ENCODE measurements at regions not wholly inside any gene's neighbourhood (a gene's known extent, or its start where the extent isn't known, plus 50 kb on each side); places are given as distances from the start of the nearest gene placed in this dataset.

DNA sequence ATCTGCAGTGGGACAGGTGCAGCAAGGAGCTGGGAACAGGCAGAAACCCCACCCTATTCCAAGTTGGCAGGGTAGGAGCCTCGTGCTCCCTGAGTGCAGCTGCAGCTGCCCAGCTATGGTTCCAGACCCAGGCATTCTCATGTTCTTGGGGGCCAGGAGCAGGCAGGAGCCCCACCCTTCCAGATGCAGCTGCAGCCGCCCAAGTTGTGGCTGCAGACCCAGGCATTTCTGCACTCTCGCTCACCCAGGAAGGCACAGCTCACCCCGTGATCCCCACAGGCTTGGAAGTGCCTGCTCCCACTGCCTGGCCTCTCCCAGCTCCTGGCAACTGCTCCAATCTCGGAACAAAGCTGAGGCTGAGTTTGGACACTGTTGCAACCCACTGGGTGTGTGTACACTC lies 275.8 kb upstream of the ADRA1B start:
- ChIA-PET SMC1A (ENCODE audit: uncharacterized antibody, unreplicated experiment) (interaction anchor here (0.7 to 1.4 kb wide), 2 partner anchors 8 to 9 kb away, joined by 3 read pairs; no protein-coding TSS in a partner anchor), CTCF (no interaction called here), POLR2A (no interaction called here), RAD21 (ENCODE audit: unreplicated experiment) (no interaction called here)
- Histone ChIP-seq H3K9me3 (replicated peaks; ENCODE audit: control insufficient read depth, insufficient read depth, low read length) (no peaks in the 10 kb centered on the region; the same call in 2 of the 3 replicates), H3K4me2 (ENCODE audit: control insufficient read depth, insufficient read depth) (no peak overlapping the region), H3K36me3 (ENCODE audit: control insufficient read depth in 2 of 2, insufficient read depth in 2 of 2, low read length in 1 of 2) (no peaks in the 10 kb centered on the region), H4K20me1 (ENCODE audit: control insufficient read depth, insufficient read depth) (no peaks in the 10 kb centered on the region), H3K9ac (ENCODE audit: control insufficient read depth, insufficient read depth, low read length) (no peak overlapping the region), H3K27me3 (replicated peaks in 1 of 2; ENCODE audit: control insufficient read depth in 2 of 2, insufficient read depth in 2 of 2, low read length in 1 of 2) (no peaks in the 10 kb centered on the region; a peak in 1 of 4 replicates), H3K4me1 (ENCODE audit: control insufficient read depth, insufficient read depth, low read length) (no peaks in the 10 kb centered on the region), H3K27ac (ENCODE audit: control insufficient read depth, insufficient read depth) (no peak overlapping the region), H3K4me3 (no peak overlapping the region), H3K79me2 (ENCODE audit: control insufficient read depth, insufficient read depth, low read length) (no peaks in the 10 kb centered on the region), H2AFZ (ENCODE audit: control insufficient read depth, low read depth, low read length) (no peak overlapping the region)
- intact Hi-C loops (cut with micrococcal nuclease; ENCODE audit: unreplicated experiment): no loop called here
- ATAC-seq: no peak
- no peak for DNase-seq (ENCODE audit: low read depth, low spot score)
- FAIRE-seq: no peak
- in situ Hi-C loops (cut with MboI): no loop called here
- BruUV-seq (replicated peaks): no TSS peak
- 11% methylated on average over 5 of the region's 5 CpGs for WGBS (ENCODE audit: insufficient coverage, insufficient replicate concordance, low lambda C conversion rate, missing lambda C conversion rate)
- TF ChIP-seq HDAC6 (IDR thresholded peaks at IDR 0.05; ENCODE audit: unreplicated experiment): no peak
- no peak for TF ChIP-seq IRF5 (IDR thresholded peaks at IDR 0.05; ENCODE audit: borderline replicate concordance)
- no peak for TF ChIP-seq ATF7 (IDR thresholded peaks at IDR 0.05; ENCODE audit: low read depth)
- TF ChIP-seq PML (IDR thresholded peaks at IDR 0.05; ENCODE audit: low read length): no peak
- no peak for TF ChIP-seq HDGF (IDR thresholded peaks at IDR 0.05)
- no peak for TF ChIP-seq TCF3 (IDR thresholded peaks at IDR 0.05; ENCODE audit: borderline replicate concordance, insufficient read depth, low read depth, low read length)
- TF ChIP-seq NRF1 (conservative IDR thresholded peaks at IDR 0.05; ENCODE audit: low read depth, low read length): no peak
- TF ChIP-seq PAX5 (IDR thresholded peaks at IDR 0.05; ENCODE audit: borderline replicate concordance, low read depth, low read length): no peak
- no peak for TF ChIP-seq RFX5 (IDR thresholded peaks at IDR 0.05; ENCODE audit: low read depth, low read length)
- TF ChIP-seq, protein P1, sequence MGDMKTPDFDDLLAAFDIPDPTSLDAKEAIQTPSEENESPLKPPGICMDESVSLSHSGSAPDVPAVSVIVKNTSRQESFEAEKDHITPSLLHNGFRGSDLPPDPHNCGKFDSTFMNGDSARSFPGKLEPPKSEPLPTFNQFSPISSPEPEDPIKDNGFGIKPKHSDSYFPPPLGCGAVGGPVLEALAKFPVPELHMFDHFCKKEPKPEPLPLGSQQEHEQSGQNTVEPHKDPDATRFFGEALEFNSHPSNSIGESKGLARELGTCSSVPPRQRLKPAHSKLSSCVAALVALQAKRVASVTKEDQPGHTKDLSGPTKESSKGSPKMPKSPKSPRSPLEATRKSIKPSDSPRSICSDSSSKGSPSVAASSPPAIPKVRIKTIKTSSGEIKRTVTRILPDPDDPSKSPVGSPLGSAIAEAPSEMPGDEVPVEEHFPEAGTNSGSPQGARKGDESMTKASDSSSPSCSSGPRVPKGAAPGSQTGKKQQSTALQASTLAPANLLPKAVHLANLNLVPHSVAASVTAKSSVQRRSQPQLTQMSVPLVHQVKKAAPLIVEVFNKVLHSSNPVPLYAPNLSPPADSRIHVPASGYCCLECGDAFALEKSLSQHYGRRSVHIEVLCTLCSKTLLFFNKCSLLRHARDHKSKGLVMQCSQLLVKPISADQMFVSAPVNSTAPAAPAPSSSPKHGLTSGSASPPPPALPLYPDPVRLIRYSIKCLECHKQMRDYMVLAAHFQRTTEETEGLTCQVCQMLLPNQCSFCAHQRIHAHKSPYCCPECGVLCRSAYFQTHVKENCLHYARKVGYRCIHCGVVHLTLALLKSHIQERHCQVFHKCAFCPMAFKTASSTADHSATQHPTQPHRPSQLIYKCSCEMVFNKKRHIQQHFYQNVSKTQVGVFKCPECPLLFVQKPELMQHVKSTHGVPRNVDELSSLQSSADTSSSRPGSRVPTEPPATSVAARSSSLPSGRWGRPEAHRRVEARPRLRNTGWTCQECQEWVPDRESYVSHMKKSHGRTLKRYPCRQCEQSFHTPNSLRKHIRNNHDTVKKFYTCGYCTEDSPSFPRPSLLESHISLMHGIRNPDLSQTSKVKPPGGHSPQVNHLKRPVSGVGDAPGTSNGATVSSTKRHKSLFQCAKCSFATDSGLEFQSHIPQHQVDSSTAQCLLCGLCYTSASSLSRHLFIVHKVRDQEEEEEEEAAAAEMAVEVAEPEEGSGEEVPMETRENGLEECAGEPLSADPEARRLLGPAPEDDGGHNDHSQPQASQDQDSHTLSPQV (IDR thresholded peaks at IDR 0.05): no peak
- TF ChIP-seq EED (IDR thresholded peaks at IDR 0.05; ENCODE audit: low read depth): no peak
- TF ChIP-seq, protein P2, sequence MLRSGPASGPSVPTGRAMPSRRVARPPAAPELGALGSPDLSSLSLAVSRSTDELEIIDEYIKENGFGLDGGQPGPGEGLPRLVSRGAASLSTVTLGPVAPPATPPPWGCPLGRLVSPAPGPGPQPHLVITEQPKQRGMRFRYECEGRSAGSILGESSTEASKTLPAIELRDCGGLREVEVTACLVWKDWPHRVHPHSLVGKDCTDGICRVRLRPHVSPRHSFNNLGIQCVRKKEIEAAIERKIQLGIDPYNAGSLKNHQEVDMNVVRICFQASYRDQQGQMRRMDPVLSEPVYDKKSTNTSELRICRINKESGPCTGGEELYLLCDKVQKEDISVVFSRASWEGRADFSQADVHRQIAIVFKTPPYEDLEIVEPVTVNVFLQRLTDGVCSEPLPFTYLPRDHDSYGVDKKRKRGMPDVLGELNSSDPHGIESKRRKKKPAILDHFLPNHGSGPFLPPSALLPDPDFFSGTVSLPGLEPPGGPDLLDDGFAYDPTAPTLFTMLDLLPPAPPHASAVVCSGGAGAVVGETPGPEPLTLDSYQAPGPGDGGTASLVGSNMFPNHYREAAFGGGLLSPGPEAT (IDR thresholded peaks at IDR 0.05; ENCODE audit: low read depth): no peak
- TF ChIP-seq NFYA (IDR thresholded peaks at IDR 0.05; ENCODE audit: borderline replicate concordance, low read depth, low read length): no peak
- no peak for TF ChIP-seq NFIC (IDR thresholded peaks at IDR 0.05; ENCODE audit: low read depth, low read length)
- TF ChIP-seq CREM (IDR thresholded peaks at IDR 0.05; ENCODE audit: low read depth): no peak

Measured in GM12878 (cell line).